Heart right ventricle (tissue), 16 donors: ENCODE measurements at regions not wholly inside any gene's neighbourhood (a gene's known extent, or its start where the extent isn't known, plus 50 kb on each side); places are given as distances from the start of the nearest gene placed in this dataset.

Source experiments
- ATAC-seq, 8 donors: fragments of 200-7000 bp; cut with Tn5 transposase; one replicate each; pipeline ENCODE4 v1.9.1; 2020; ENCODE audit warnings: mild to moderate bottlenecking in 8 of 8, moderate library complexity in 8 of 8, moderate number of reproducible peaks in 1 of 8
- DNase-seq, 2 donors: peaks; one replicate each; pipeline ENCODE4 v3.0.0-alpha.2; 2020
- H3K27ac ChIP-seq, 10 donors: fragments of 200-600 bp; sonication (generic) in 2 of 10; one replicate each; pipeline versions ENCODE4 v1.5.0 to v1.8.0; 2020 to 2022; ENCODE audit warnings: mild to moderate bottlenecking in 3 of 10
- H3K27me3 ChIP-seq, 7 donors: fragments of 200-600 bp; one replicate each; pipeline ENCODE4 v1.8.0; 2021 to 2022; ENCODE audit warnings: mild to moderate bottlenecking in 2 of 7
- H3K36me3 ChIP-seq, 9 donors: fragments of 200-600 bp; sonication (generic) in 1 of 9; one replicate each; pipeline versions ENCODE4 v1.5.0 to v1.8.0; 2020 to 2022; ENCODE audit warnings: mild to moderate bottlenecking in 2 of 9
- H3K4me1 ChIP-seq, 9 donors: fragments of 200-600 bp; sonication (generic) in 1 of 9; one replicate each; pipeline versions ENCODE4 v1.5.0 to v1.8.0; 2020 to 2022; ENCODE audit warnings: mild to moderate bottlenecking in 4 of 9
- H3K4me3 ChIP-seq, 10 donors: fragments of 200-600 bp; sonication (generic) in 2 of 10; one replicate each; pipeline versions ENCODE4 v1.5.0 to v1.8.0; 2020 to 2022; ENCODE audit warnings: mild to moderate bottlenecking in 7 of 10, moderate library complexity in 2 of 10
- H3K9me3 ChIP-seq, 11 donors: fragments of 200-600 bp in 10 of 11; sonication (generic) in 2 of 11; one replicate each; pipeline versions ENCODE4 v1.5.0 to v1.8.0; 2013 to 2022; ENCODE audit warnings: mild to moderate bottlenecking in 2 of 11, control low read depth in 1 of 11, moderate library complexity in 1 of 11
- CTCF ChIP-seq, 9 donors: fragments of 200-600 bp; sonication (generic) in 2 of 9; IDR thresholded peaks; one replicate each; pipeline versions ENCODE4 v1.5.0 to v1.8.0; 2021 to 2022; ENCODE audit warnings: antibody characterized with exemption in 9 of 9, mild to moderate bottlenecking in 5 of 9, moderate library complexity in 1 of 9
- WGBS, 2 donors: extraction: QIAGEN DNeasy Blood & Tissue Kit; methylation state at CpG; one replicate each; pipeline ENCODE4 v1.1.7; 2013; ENCODE audit warnings: inconsistent platforms in 1 of 2; 5-methylcytosine and 5-hydroxymethylcytosine counted together
- intact Hi-C, 10 donors: fragments of 100-400 bp; cut with DNase I; formaldehyde crosslinking; loops; one replicate each; pipeline versions ENCODE4 v1.11.1 to v1.14.2; 2022
- donor health status: Arrhythmogenic right ventricular cardiomyopathy.
- donor health status: ischemic (EF 13 %, LVEDD 7.1; RV severe dilation, severe dysfunction).
- donor health status: healthy with polysubstance abuse.
- donor health status: DM: no; HTN: yes; CAD: no.
- donor health status: DM: no; HTN: no; CAD: no.
- donor health status: ischemic (EF 25% LVEDD 6.9; RV normal size, moderate dysfunction).
- donor health status: ischemic (EF 25% LVEDD 5.7; RV mildly dilated, moderate dysfunction).
- donor health status: healthy.
- donor health status: DM: yes; HTN: yes; CAD: no.
- donor health status: Ischemic cardiomyopathy.
- donor health status: ischemic (EF 35%, LVEDD 5.7; RV mildly dilated, moderate dysfunction).
- donor health status: nonischemic (EF 11% LVEDD 7.7; RV severe dilation, severe dysfunction).
- donor health status: DM: yes; HTN: yes; CAD: no.
- donor health status: PGD.
- donor health status: ischemic (EF 29% LVEDD 5.4; RV normal size, mild dysfunction).
- donor health status: nonischemic (EF 23%, LVEDD 6.1; RV moderate dilation, normal function).

- Histone ChIP-seq H3K27ac (no peak overlapping the region), H3K27me3 (peaks cover 5 to 100% (median 75%) of the 10 kb centered on the region in 7 donors), H3K36me3 (no peaks in the 10 kb centered on the region), H3K4me3 (peak overlapping the region in 5 of 10 donors; percentile 62 to 67 (median 65)), H3K9me3 (no peaks in the 10 kb centered on the region), H3K4me1 (peaks cover 0 to 22% (median 12%) of the 10 kb centered on the region in 9 donors)
- TF ChIP-seq CTCF (IDR thresholded peaks at IDR 0.05) = no peak
- DNase-seq (no peak), ATAC-seq (no peak)
- WGBS, 2 donors = 56 to 68% methylated on average over 8 of the region's 8 CpGs
- intact Hi-C loops = loop anchor here in 8 of 10 donors (5.0 to 10.0 kb wide), 8 partner anchors 69 to 284 kb away; no protein-coding TSS in a partner anchor
These were observed 61.6 kb upstream of the LBX1 start for GRCh38 chr10:101290881-101291280.

- peaks cover 0 to 22% (median 12%) of the 10 kb centered on the region in 9 donors for H3K4me1 ChIP-seq
- DNase-seq = peak; percentile 59 to 69
- peak overlapping the region; percentile 41 to 67 (median 62) for H3K4me3 ChIP-seq
- WGBS, 2 donors = 2 to 3% methylated on average over 67 to 69 of the region's 69 CpGs
- H3K27me3 ChIP-seq = peaks cover 5 to 97% (median 68%) of the 10 kb centered on the region in 7 donors
- no peaks in the 10 kb centered on the region for H3K9me3 ChIP-seq
- peak overlapping the region in 6 of 10 donors; percentile 53 to 81 (median 68) for H3K27ac ChIP-seq
- peak; percentile 32 to 78 (median 68) for TF ChIP-seq CTCF (IDR thresholded peaks at IDR 0.05)
- intact Hi-C loops = loop anchor here in 8 of 10 donors (2.0 to 10.0 kb wide), 9 partner anchors 69 to 283 kb away; no protein-coding TSS in a partner anchor
- no peaks in the 10 kb centered on the region for H3K36me3 ChIP-seq
- peak; percentile 76 to 84 (median 80) for ATAC-seq
These were observed 62.3 kb upstream of the LBX1 start for GRCh38 chr10:101291331-101292193.

GRCh38 chr10:101292194-101293006 lies 61.6 kb upstream of the BTRC start:
- intact Hi-C loops = loop anchor here in 8 of 10 donors (2.0 to 10.0 kb wide), 9 partner anchors 70 to 282 kb away; no protein-coding TSS in a partner anchor
- WGBS, 2 donors = 0 to 1% methylated on average over 64 to 65 of the region's 65 CpGs
- Histone ChIP-seq H3K27ac (peak overlapping the region in 6 of 10 donors; percentile 53 to 81 (median 68)), H3K9me3 (no peaks in the 10 kb centered on the region), H3K4me1 (peaks cover 0 to 22% (median 12%) of the 10 kb centered on the region in 9 donors), H3K4me3 (peak overlapping the region; percentile 41 to 67 (median 62)), H3K27me3 (peaks cover 5 to 92% (median 60%) of the 10 kb centered on the region in 7 donors), H3K36me3 (no peaks in the 10 kb centered on the region)
- ATAC-seq (peak; percentile 72 to 86 (median 80)), DNase-seq (peak; percentile 13 to 28)
- TF ChIP-seq CTCF (IDR thresholded peaks at IDR 0.05) = no peak
